OCI-LY1 (cell line): ENCODE measurements at regions not wholly inside any gene's neighbourhood (a gene's known extent, or its start where the extent isn't known, plus 50 kb on each side); places are given as distances from the start of the nearest gene placed in this dataset.

ENCODE experiments used
- CTCF ChIP-seq: fragments of 200-600 bp; sonication (generic), shearing (Covaris generic); IDR thresholded peaks from 2 replicates; pipeline ENCODE4 v1.5.1; 2017; ENCODE audit warnings: mild to moderate bottlenecking, antibody characterized with exemption, low read length, moderate library complexity, mixed read lengths
- EZH2 ChIP-seq: fragments of 200-600 bp; sonication (generic), shearing (Covaris generic); IDR thresholded peaks from 2 replicates; pipeline ENCODE4 v1.8.0; 2017; ENCODE audit warnings: borderline replicate concordance, mixed run types, mild to moderate bottlenecking, antibody characterized with exemption, low read length, moderate library complexity, mixed read lengths

DNA sequence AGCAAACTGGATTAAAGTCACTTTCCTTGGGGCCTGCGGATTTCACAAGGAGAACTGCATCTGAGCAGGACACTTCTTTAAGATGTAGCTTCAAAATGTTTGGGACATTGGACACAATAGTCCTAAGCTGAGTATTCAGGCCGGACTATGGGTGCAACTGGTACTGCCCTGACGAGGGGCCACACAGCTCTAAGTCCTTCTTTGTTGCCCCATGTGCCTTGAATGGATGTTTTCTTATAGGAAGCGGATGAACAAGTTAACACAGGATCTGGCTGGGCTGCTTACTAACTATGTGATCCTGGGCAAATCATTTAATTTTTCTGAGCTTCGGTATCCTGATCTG lies 147.8 kb upstream of the KLF14 start:
- TF ChIP-seq EZH2: no peak
- TF ChIP-seq CTCF: no peak
